Esophagus muscularis mucosa (tissue), 4 donors: ENCODE measurements at regions not wholly inside any gene's neighbourhood (a gene's known extent, or its start where the extent isn't known, plus 50 kb on each side); places are given as distances from the start of the nearest gene placed in this dataset.

Experiments used
- DNase-seq: peaks from one replicate; pipeline ENCODE4 v3.0.0-alpha.2; 2017; ENCODE audit errors: extremely low spot score
- H3K27ac ChIP-seq, 4 donors: fragments of 200-600 bp; sonication (generic); replicated peaks in 1 of 4; 1 replicate in 3 of 4; 2 replicates in 1 of 4; pipeline ENCODE4 v1.5.1; 2016 to 2019; ENCODE audit warnings: mild to moderate bottlenecking in 1 of 4
- H3K27me3 ChIP-seq, 4 donors: fragments of 200-600 bp; sonication (generic); one replicate each; pipeline versions ENCODE4 v1.5.1 to v1.6.0; 2016 to 2019
- H3K36me3 ChIP-seq, 4 donors: fragments of 200-600 bp; sonication (generic); one replicate each; pipeline ENCODE4 v1.5.1; 2016 to 2019
- H3K4me1 ChIP-seq, 4 donors: fragments of 200-600 bp; sonication (generic); one replicate each; pipeline ENCODE4 v1.5.1; 2016 to 2019
- H3K4me3 ChIP-seq, 4 donors: fragments of 200-600 bp; sonication (generic); 1 replicate in 2 of 4; 2 replicates in 2 of 4; pipeline ENCODE4 v1.5.1; 2016 to 2019; ENCODE audit warnings: mild to moderate bottlenecking in 4 of 4, moderate library complexity in 1 of 4
- H3K9me3 ChIP-seq, 4 donors: fragments of 200-600 bp; sonication (generic); 1 replicate in 3 of 4; 2 replicates in 1 of 4; pipeline ENCODE4 v1.5.1; 2016 to 2019
- EP300 ChIP-seq: sonication (generic); formaldehyde crosslinking; IDR thresholded peaks from one replicate; pipeline ENCODE4 v1.6.1; 2017; ENCODE audit warnings: antibody characterized with exemption
- POLR2A ChIP-seq: fragments of 450-650 bp; IDR thresholded peaks from one replicate; pipeline ENCODE4 v1.6.1; 2017; ENCODE audit warnings: antibody characterized with exemption, moderate library complexity, mild to moderate bottlenecking, low read depth
- POLR2AphosphoS5 ChIP-seq, 2 donors: sonication (generic); formaldehyde crosslinking; IDR thresholded peaks; one replicate each; pipeline ENCODE4 v1.6.1; 2017; ENCODE audit warnings: antibody characterized with exemption in 2 of 2
- WGBS: methylation state at CpG from one replicate; pipeline ENCODE4 v1.1.5; 2018; 5-methylcytosine and 5-hydroxymethylcytosine counted together
- intact Hi-C: fragments of 100-400 bp; cut with DNase I; formaldehyde crosslinking; loops from one replicate; pipeline ENCODE4 v1.15.1; 2023
- small RNA-seq, 3 donors: library from RNA; depleted of rRNA; stranded (forward); fragments of <200 nt; gene quantifications; one replicate each; pipeline ENCODE3, GENCODE V24; 2016
- TF ChIP-seq, protein P1 (sequence below), 3 experiments: fragments of 200-600 bp in 2 of 3; fragments of 450-650 bp in 1 of 3; sonication (generic) in 2 of 3; IDR thresholded peaks; one replicate each; pipeline ENCODE4 v1.5.1; 2017 to 2019; ENCODE audit warnings: antibody characterized with exemption in 3 of 3, mild to moderate bottlenecking in 2 of 3, moderate library complexity in 1 of 3

DNA sequence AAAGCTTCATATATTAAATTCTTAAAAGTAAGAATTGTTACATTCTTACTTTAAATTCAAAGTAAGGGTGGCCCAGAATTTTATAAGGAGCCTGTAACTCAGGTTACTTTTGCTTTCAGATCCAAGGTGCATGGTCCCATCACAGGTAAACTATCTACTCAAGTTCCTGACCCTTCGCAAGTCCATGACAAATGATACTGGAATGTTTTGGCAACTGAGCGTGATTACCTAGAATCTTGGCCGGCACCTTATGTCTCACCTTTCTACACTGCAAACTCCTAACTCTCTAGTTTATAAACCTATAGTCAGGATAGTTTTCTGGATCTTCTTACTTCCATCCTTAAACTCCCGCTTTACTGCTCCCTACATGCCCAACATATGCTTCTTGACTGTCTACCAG is 67.9 kb upstream of the HMGN3 start:
- H3K27me3 ChIP-seq, result no peaks in the 10 kb centered on the region
- intact Hi-C loops, result no loop called here
- no peak for DNase-seq
- H3K4me3 ChIP-seq, result no peak overlapping the region
- no peak overlapping the region for H3K27ac ChIP-seq
- H3K4me1 ChIP-seq, result no peaks in the 10 kb centered on the region
- 93% methylated on average over 4 of the region's 4 CpGs for WGBS
- H3K36me3 ChIP-seq, result no peaks in the 10 kb centered on the region
- no peaks in the 10 kb centered on the region for H3K9me3 ChIP-seq
- TF ChIP-seq, protein P1, sequence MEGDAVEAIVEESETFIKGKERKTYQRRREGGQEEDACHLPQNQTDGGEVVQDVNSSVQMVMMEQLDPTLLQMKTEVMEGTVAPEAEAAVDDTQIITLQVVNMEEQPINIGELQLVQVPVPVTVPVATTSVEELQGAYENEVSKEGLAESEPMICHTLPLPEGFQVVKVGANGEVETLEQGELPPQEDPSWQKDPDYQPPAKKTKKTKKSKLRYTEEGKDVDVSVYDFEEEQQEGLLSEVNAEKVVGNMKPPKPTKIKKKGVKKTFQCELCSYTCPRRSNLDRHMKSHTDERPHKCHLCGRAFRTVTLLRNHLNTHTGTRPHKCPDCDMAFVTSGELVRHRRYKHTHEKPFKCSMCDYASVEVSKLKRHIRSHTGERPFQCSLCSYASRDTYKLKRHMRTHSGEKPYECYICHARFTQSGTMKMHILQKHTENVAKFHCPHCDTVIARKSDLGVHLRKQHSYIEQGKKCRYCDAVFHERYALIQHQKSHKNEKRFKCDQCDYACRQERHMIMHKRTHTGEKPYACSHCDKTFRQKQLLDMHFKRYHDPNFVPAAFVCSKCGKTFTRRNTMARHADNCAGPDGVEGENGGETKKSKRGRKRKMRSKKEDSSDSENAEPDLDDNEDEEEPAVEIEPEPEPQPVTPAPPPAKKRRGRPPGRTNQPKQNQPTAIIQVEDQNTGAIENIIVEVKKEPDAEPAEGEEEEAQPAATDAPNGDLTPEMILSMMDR (IDR thresholded peaks at IDR 0.05), result no peak
- TF ChIP-seq POLR2AphosphoS5 (IDR thresholded peaks at IDR 0.05), result no peak
- TF ChIP-seq POLR2A, result no peak
- no peak for TF ChIP-seq EP300

DNA sequence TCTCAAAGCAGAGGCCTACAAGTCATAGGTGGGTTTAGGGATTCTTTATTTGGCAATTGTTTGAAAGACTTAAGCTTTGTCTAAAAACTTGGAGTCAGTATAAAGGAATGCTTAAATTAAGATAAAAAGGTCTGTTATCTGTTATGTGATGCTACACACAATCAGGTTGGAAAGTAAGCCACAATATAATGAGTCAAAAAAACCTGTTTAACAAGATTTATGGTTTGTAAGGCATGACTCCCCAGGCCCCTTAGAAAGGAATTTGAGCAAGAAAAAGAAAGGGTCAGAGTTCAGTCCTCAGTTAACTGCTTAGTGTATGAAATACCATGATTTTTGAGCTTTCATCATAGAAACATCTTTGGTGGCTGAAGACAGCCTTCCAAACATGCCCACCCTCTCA is 66.8 kb upstream of the HMGN3 start:
- Histone ChIP-seq H3K4me1 (no peaks in the 10 kb centered on the region), H3K27ac (no peak overlapping the region), H3K27me3 (no peaks in the 10 kb centered on the region), H3K4me3 (no peak overlapping the region), H3K36me3 (no peaks in the 10 kb centered on the region), H3K9me3 (no peaks in the 10 kb centered on the region)
- no peak for DNase-seq
- TF ChIP-seq, protein P1 (IDR thresholded peaks at IDR 0.05), result no peak
- TF ChIP-seq POLR2A, result no peak
- TF ChIP-seq POLR2AphosphoS5 (IDR thresholded peaks at IDR 0.05), result no peak
- TF ChIP-seq EP300, result no peak
- intact Hi-C loops, result no loop called here

DNA sequence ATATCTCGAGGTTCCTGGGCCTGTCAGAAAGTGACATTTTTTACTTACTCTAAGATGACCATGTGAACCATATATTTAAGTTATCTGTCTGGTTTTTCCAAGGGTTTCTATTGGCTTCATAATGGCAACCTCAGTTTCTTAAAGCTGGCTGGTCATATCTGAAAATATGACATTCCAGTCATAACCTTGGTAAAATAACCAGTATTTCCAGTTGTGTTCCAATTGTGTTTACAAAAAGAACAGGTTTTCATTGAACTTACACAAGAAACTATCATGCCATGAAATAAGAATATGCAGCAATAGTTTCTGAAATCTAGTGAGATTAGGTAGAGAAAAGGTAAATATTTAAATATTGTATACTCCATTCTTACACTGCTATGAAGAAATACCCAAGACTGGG is 61.7 kb upstream of the HMGN3 start:
- H3K27ac ChIP-seq, result no peak overlapping the region
- H3K9me3 ChIP-seq, result no peaks in the 10 kb centered on the region
- H3K4me1 ChIP-seq, result no peaks in the 10 kb centered on the region
- intact Hi-C loops, result no loop called here
- DNase-seq, result no peak
- no peak for TF ChIP-seq EP300
- no peak for TF ChIP-seq POLR2AphosphoS5 (IDR thresholded peaks at IDR 0.05)
- TF ChIP-seq, protein P1 (IDR thresholded peaks at IDR 0.05), result no peak
- no peak for TF ChIP-seq POLR2A
- H3K36me3 ChIP-seq, result no peaks in the 10 kb centered on the region
- H3K4me3 ChIP-seq, result no peak overlapping the region
- H3K27me3 ChIP-seq, result no peaks in the 10 kb centered on the region
- 88% methylated on average over 1 of the region's 1 CpG for WGBS

Small RNA genes lying in the stretch of these regions (small RNA-seq; reads per million reads assigned to genes)
- gene AL078601.1, result 0 reads per million in 3 donors
- 0 reads per million in 3 donors for gene RF00019
